ENCODE measurements at regions not wholly inside any gene's neighbourhood (a gene's known extent, or its start where the extent isn't known, plus 50 kb on each side); places are given as distances from the start of the nearest gene placed in this dataset.

DNA sequence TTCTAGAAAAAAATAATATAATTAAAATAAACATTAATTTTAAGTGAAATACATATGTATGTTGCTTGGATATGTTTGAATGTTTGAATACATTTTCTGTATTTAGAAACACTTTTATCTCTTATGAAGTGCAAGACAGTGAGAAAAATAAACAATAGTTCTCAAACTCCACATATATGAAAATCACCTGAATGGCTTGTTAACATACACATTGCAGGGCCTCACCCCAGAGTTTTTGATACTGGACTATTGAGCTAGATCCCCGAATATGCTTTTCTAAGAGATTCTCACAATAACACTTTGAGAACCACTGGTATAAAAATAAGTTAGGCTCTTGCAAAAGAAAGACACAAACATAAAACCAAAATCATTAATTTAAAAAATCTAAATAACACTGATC lies 1570.3 kb upstream of the PRR20A start:
- TF ChIP-seq EZH2 (IDR thresholded peaks at IDR 0.05; ENCODE audit: low read length, missing control alignments) (no peak), CTCF (conservative IDR thresholded peaks at IDR 0.05 in 1 of 2, IDR thresholded peaks at IDR 0.05 in 1 of 2; ENCODE audit: low read depth in 1 of 2, low read length in 2 of 2) (no peak)
